GM19023 (cell line): ENCODE measurements at regions not wholly inside any gene's neighbourhood (a gene's known extent, or its start where the extent isn't known, plus 50 kb on each side); places are given as distances from the start of the nearest gene placed in this dataset.

Source experiments
- ATAC-seq: cut with Tn5 transposase; IDR thresholded peaks from one replicate; pipeline ENCODE4 v1.9.1; 2021; ENCODE audit warnings: mild to moderate bottlenecking, moderate library complexity; ENCODE audit not compliant: unreplicated experiment

- ATAC-seq, result no peak
Observed at GRCh38 chr10:3229815-3230214, 57.2 kb upstream of the PITRM1 start.

- no peak for ATAC-seq
Observed at GRCh38 chr10:3228629-3228945, 56.0 kb upstream of the PITRM1 start.

GRCh38 chr10:3226960-3227744 lies 54.6 kb upstream of the PITRM1 start:
- no peak for ATAC-seq

GRCh38 chr10:3225561-3225960 lies 53.0 kb upstream of the PITRM1 start:
- ATAC-seq, result no peak

- ATAC-seq, result no peak
Observed at GRCh38 chr10:3224241-3224640, 51.7 kb upstream of the PITRM1 start.

- ATAC-seq, result no peak
Observed at GRCh38 chr10:3222626-3223025, 50.0 kb upstream of the PITRM1 start.
